ENCODE measurements at regions not wholly inside any gene's neighbourhood (a gene's known extent, or its start where the extent isn't known, plus 50 kb on each side); places are given as distances from the start of the nearest gene placed in this dataset.

- H3K4me3 Mint-ChIP-seq = no peak overlapping the region
- H3K27me3 Mint-ChIP-seq (ENCODE audit: low read depth) = peaks cover 6% of the 10 kb centered on the region; the same call in 1 of the 2 replicates
- no peak for ATAC-seq
- no peaks in the 10 kb centered on the region for H3K36me3 Mint-ChIP-seq
- no peak overlapping the region for H3K27ac Mint-ChIP-seq
- POLR2A ChIA-PET = no interaction called here
- no peaks in the 10 kb centered on the region for H3K9me3 Mint-ChIP-seq
- H3K4me1 Mint-ChIP-seq = peaks cover 18% of the 10 kb centered on the region
- DNase-seq (ENCODE audit: low spot score) = no peak
- CTCF ChIA-PET = no interaction called here
- TF ChIP-seq IRF1 (CRISPR knock-in tag; IDR thresholded peaks at IDR 0.05) (no peak), MXD4 (CRISPR knock-in tag; IDR thresholded peaks at IDR 0.05; ENCODE audit: borderline replicate concordance) (no peak), ZNF232 (CRISPR knock-in tag; IDR thresholded peaks at IDR 0.05) (no peak), NR3C1 (CRISPR knock-in tag; conservative IDR thresholded peaks at IDR 0.05; ENCODE audit: low read depth) (no peak), ZSCAN18 (CRISPR knock-in tag; IDR thresholded peaks at IDR 0.05) (no peak), NFATC4 (CRISPR knock-in tag; IDR thresholded peaks at IDR 0.05) (no peak), E2F1 (CRISPR knock-in tag; IDR thresholded peaks at IDR 0.05) (no peak), ATF3 (CRISPR knock-in tag; conservative IDR thresholded peaks at IDR 0.05) (no peak), TP53 (CRISPR knock-in tag; IDR thresholded peaks at IDR 0.05) (no peak)
Observed at GRCh38 chr5:173755319-173755718, 132.8 kb upstream of the CPEB4 start.

- H3K36me3 Mint-ChIP-seq = no peaks in the 10 kb centered on the region
- H3K9me3 Mint-ChIP-seq = no peaks in the 10 kb centered on the region
- H3K4me1 Mint-ChIP-seq = peaks cover 14% of the 10 kb centered on the region
- ChIA-PET CTCF (no interaction called here), POLR2A (no interaction called here)
- H3K27ac Mint-ChIP-seq = no peak overlapping the region
- H3K27me3 Mint-ChIP-seq (ENCODE audit: low read depth) = peaks cover 6% of the 10 kb centered on the region; the same call in 1 of the 2 replicates
- DNase-seq (ENCODE audit: low spot score) (no peak), ATAC-seq (no peak)
- TF ChIP-seq MLX (CRISPR knock-in tag; IDR thresholded peaks at IDR 0.05) (no peak), ARID4B (CRISPR knock-in tag; IDR thresholded peaks at IDR 0.05; ENCODE audit: borderline replicate concordance) (no peak), HMGA2 (CRISPR knock-in tag; IDR thresholded peaks at IDR 0.05) (no peak), TP53 (CRISPR knock-in tag; IDR thresholded peaks at IDR 0.05) (no peak), NFE2L1 (CRISPR knock-in tag; IDR thresholded peaks at IDR 0.05) (no peak), NR2C2 (CRISPR knock-in tag; IDR thresholded peaks at IDR 0.05) (no peak), SMAD3 (CRISPR knock-in tag; IDR thresholded peaks at IDR 0.05; ENCODE audit: borderline replicate concordance) (no peak), ETV6 (CRISPR knock-in tag; IDR thresholded peaks at IDR 0.05) (no peak)
- no peak overlapping the region for H3K4me3 Mint-ChIP-seq
Observed at GRCh38 chr5:173757403-173758209, 130.5 kb upstream of the CPEB4 start.

Data from WTC11 (cell line).